Adrenal gland (tissue), 9 donors: ENCODE measurements at regions not wholly inside any gene's neighbourhood (a gene's known extent, or its start where the extent isn't known, plus 50 kb on each side); places are given as distances from the start of the nearest gene placed in this dataset.

Source experiments
- DNase-seq, 7 donors: peaks; one replicate each; pipeline ENCODE4 v3.0.0-alpha.2; 2019 to 2020
- H3K27ac ChIP-seq, 5 donors: fragments of 200-600 bp; sonication (generic) in 4 of 5; 1 replicate in 3 of 5; 2 replicates in 2 of 5; pipeline versions ENCODE4 v1.5.1 to v1.8.0; 2016 to 2020; ENCODE audit warnings: mild to moderate bottlenecking in 1 of 5
- H3K27me3 ChIP-seq: fragments of 200-600 bp; 2 replicates; pipeline ENCODE4 v1.8.0; 2021
- H3K36me3 ChIP-seq, 2 donors: fragments of 200-600 bp; replicated peaks in 1 of 2; 1 replicate in 1 of 2; 2 replicates in 1 of 2; pipeline versions ENCODE4 v1.5.1 to v1.8.0; 2018 to 2022
- H3K4me1 ChIP-seq, 2 donors: fragments of 200-600 bp; replicated peaks in 1 of 2; 1 replicate in 1 of 2; 2 replicates in 1 of 2; pipeline versions ENCODE4 v1.5.1 to v1.8.0; 2018 to 2021
- H3K4me3 ChIP-seq, 4 donors: fragments of 200-600 bp; sonication (generic) in 3 of 4; one replicate each; pipeline ENCODE4 v1.5.1; 2016 to 2018
- H3K9me3 ChIP-seq, 3 donors: fragments of 200-600 bp; sonication (generic) in 1 of 3; replicated peaks in 1 of 3; 1 replicate in 2 of 3; 2 replicates in 1 of 3; pipeline versions ENCODE4 v1.5.1 to v1.8.0; 2016 to 2021
- CTCF ChIP-seq, 6 experiments: fragments of 450-650 bp in 4 of 6; fragments of 200-600 bp in 2 of 6; sonication (generic) in 1 of 6; IDR thresholded peaks; 1 replicate in 5 of 6; 2 replicates in 1 of 6; pipeline versions ENCODE4 v1.5.1 to v1.8.0; 2016 to 2021; ENCODE audit warnings: antibody characterized with exemption in 6 of 6, mild to moderate bottlenecking in 2 of 6, moderate library complexity in 1 of 6
- POLR2A ChIP-seq, 2 donors: fragments of 450-650 bp; IDR thresholded peaks; one replicate each; pipeline ENCODE4 v1.6.1; 2017; ENCODE audit warnings: antibody characterized with exemption in 2 of 2, mild to moderate bottlenecking in 2 of 2, moderate library complexity in 1 of 2
- WGBS, 4 donors: extraction: QIAGEN DNeasy Blood & Tissue Kit in 2 of 4; methylation state at CpG; one replicate each; pipeline versions ENCODE4 v1.1.5 to v1.1.7; 2013 to 2017; 5-methylcytosine and 5-hydroxymethylcytosine counted together
- intact Hi-C, 2 donors: fragments of 100-400 bp; cut with DNase I; formaldehyde crosslinking; loops; one replicate each; pipeline versions ENCODE4 v1.14.1 to v1.15.0; 2022 to 2023
- donor health status: healthy with polysubstance abuse.
- donor health status: Bipolar disorder and iron deficiency.
- donor health status: DM: yes; HTN: yes; CAD: no.
- donor health status: DM: no; HTN: no; CAD: no.
- donor health status: DM: no; HTN: no; CAD: no.

GRCh38 chr2:234566622-234567021 is 69.7 kb upstream of the ARL4C start:
- DNase-seq = no peak
- intact Hi-C loops = no loop called here
- no peak overlapping the region for H3K4me3 ChIP-seq
- H3K9me3 ChIP-seq = no peaks in the 10 kb centered on the region
- peaks cover 0 to 5% of the 10 kb centered on the region in 2 donors for H3K4me1 ChIP-seq
- no peaks in the 10 kb centered on the region for H3K36me3 ChIP-seq
- 83 to 86% (median 85%) methylated on average over 2 of the region's 2 CpGs for WGBS, 4 donors
- no peak overlapping the region for H3K27ac ChIP-seq
- no peak for TF ChIP-seq POLR2A (IDR thresholded peaks at IDR 0.05)
- TF ChIP-seq CTCF (IDR thresholded peaks at IDR 0.05) = no peak
- no peaks in the 10 kb centered on the region for H3K27me3 ChIP-seq

GRCh38 chr2:234565842-234566619 is 69.2 kb upstream of the ARL4C start:
- Histone ChIP-seq H3K9me3 (no peaks in the 10 kb centered on the region), H3K27me3 (no peaks in the 10 kb centered on the region), H3K36me3 (no peaks in the 10 kb centered on the region), H3K4me3 (no peak overlapping the region), H3K4me1 (peaks cover 0 to 5% of the 10 kb centered on the region in 2 donors), H3K27ac (peak overlapping the region in 1 of 5 donors; percentile 34)
- intact Hi-C loops = no loop called here
- WGBS, 4 donors = 62 to 66% (median 65%) methylated on average over 10 of the region's 10 CpGs
- TF ChIP-seq POLR2A (IDR thresholded peaks at IDR 0.05) (no peak), CTCF (IDR thresholded peaks at IDR 0.05) (no peak)
- DNase-seq = no peak

GRCh38 chr2:234565201-234565600 is 68.3 kb upstream of the ARL4C start:
- WGBS, 4 donors = 77 to 100% (median 91%) methylated on average over 1 of the region's 1 CpG
- no peak overlapping the region for H3K4me3 ChIP-seq
- no peak for TF ChIP-seq POLR2A (IDR thresholded peaks at IDR 0.05)
- no peak for TF ChIP-seq CTCF (IDR thresholded peaks at IDR 0.05)
- no peaks in the 10 kb centered on the region for H3K27me3 ChIP-seq
- peaks cover 0 to 5% of the 10 kb centered on the region in 2 donors for H3K4me1 ChIP-seq
- DNase-seq = no peak
- intact Hi-C loops = no loop called here
- H3K36me3 ChIP-seq = no peaks in the 10 kb centered on the region
- no peak overlapping the region for H3K27ac ChIP-seq
- no peaks in the 10 kb centered on the region for H3K9me3 ChIP-seq

GRCh38 chr2:234564699-234565098 is 67.8 kb upstream of the ARL4C start:
- DNase-seq = no peak
- no peaks in the 10 kb centered on the region for H3K9me3 ChIP-seq
- no peaks in the 10 kb centered on the region for H3K36me3 ChIP-seq
- TF ChIP-seq POLR2A (IDR thresholded peaks at IDR 0.05) = no peak
- TF ChIP-seq CTCF (IDR thresholded peaks at IDR 0.05) = peak in 2 of 6 experiments; percentile 20 to 37
- H3K4me3 ChIP-seq = no peak overlapping the region
- no peaks in the 10 kb centered on the region for H3K27me3 ChIP-seq
- peaks cover 0 to 5% of the 10 kb centered on the region in 2 donors for H3K4me1 ChIP-seq
- 42 to 63% (median 48%) methylated on average over 2 of the region's 2 CpGs for whole genome bisulfite sequencing, 4 donors
- intact Hi-C loops = no loop called here
- no peak overlapping the region for H3K27ac ChIP-seq
